Left renal cortex interstitium (tissue), 4 donors: ENCODE measurements at regions not wholly inside any gene's neighbourhood (a gene's known extent, or its start where the extent isn't known, plus 50 kb on each side); places are given as distances from the start of the nearest gene placed in this dataset.

Source experiments
- DNase-seq, 4 donors: peaks; one replicate each; pipeline ENCODE4 v3.0.0-alpha.2; 2013; ENCODE audit warnings: low read depth in 4 of 4, low spot score in 2 of 4, missing footprints in 1 of 4

- DNase-seq: no peak
These were observed 210.3 kb upstream of the USP24 start for GRCh38 chr1:55425310-55425930.

GRCh38 chr1:55423376-55423775 is 208.2 kb upstream of the USP24 start:
- no peak for DNase-seq

GRCh38 chr1:55420929-55421716 is 206.0 kb upstream of the USP24 start:
- no peak for DNase-seq

- DNase-seq: no peak
These were observed 204.9 kb upstream of the USP24 start for GRCh38 chr1:55420026-55420425.

GRCh38 chr1:55418208-55419000 is 203.2 kb upstream of the USP24 start:
- no peak for DNase-seq

GRCh38 chr1:55416164-55416842 is 201.1 kb upstream of the USP24 start:
- no peak for DNase-seq

GRCh38 chr1:55413286-55413685 is 198.1 kb upstream of the USP24 start:
- no peak for DNase-seq

- no peak for DNase-seq
These were observed 196.9 kb upstream of the USP24 start for GRCh38 chr1:55412060-55412459.

GRCh38 chr1:55402671-55403464 is 187.7 kb upstream of the USP24 start:
- no peak for DNase-seq

- no peak for DNase-seq
These were observed 187.0 kb upstream of the USP24 start for GRCh38 chr1:55402142-55402541.

GRCh38 chr1:55400508-55400907 is 185.3 kb upstream of the USP24 start:
- no peak for DNase-seq

- DNase-seq: no peak
These were observed 184.2 kb upstream of the USP24 start for GRCh38 chr1:55399346-55399745.

- DNase-seq: no peak
These were observed 181.3 kb upstream of the USP24 start for GRCh38 chr1:55396381-55396891.

GRCh38 chr1:55388960-55389359 is 173.8 kb upstream of the USP24 start:
- DNase-seq: no peak

- DNase-seq: no peak
These were observed 172.0 kb upstream of the USP24 start for GRCh38 chr1:55387145-55387544.

GRCh38 chr1:55386456-55386855 is 171.3 kb upstream of the USP24 start:
- DNase-seq: no peak

- DNase-seq: no peak
These were observed 170.3 kb upstream of the USP24 start for GRCh38 chr1:55385402-55386018.

- no peak for DNase-seq
These were observed 169.5 kb upstream of the USP24 start for GRCh38 chr1:55384637-55385036.

- DNase-seq: no peak
These were observed 167.7 kb upstream of the USP24 start for GRCh38 chr1:55382806-55383305.
